Spleen (tissue), 7 donors: ENCODE measurements at regions not wholly inside any gene's neighbourhood (a gene's known extent, or its start where the extent isn't known, plus 50 kb on each side); places are given as distances from the start of the nearest gene placed in this dataset.

Source experiments
- CTCF ChIP-seq, 11 experiments: fragments of 200-600 bp in 7 of 11; fragments of 450-650 bp in 4 of 11; sonication (generic) in 4 of 11; IDR thresholded peaks in 8 of 11; conservative IDR thresholded peaks in 3 of 11; 1 replicate in 7 of 11; 2 replicates in 4 of 11; pipeline versions ENCODE4 v1.4.0 to v1.8.0; 2016 to 2021; ENCODE audit warnings: antibody characterized with exemption in 11 of 11, inconsistent platforms in 4 of 11, mild to moderate bottlenecking in 1 of 11
- POLR2A ChIP-seq, 3 donors: fragments of 450-650 bp; IDR thresholded peaks; one replicate each; pipeline ENCODE4 v1.5.1; 2017; ENCODE audit warnings: antibody characterized with exemption in 3 of 3, mild to moderate bottlenecking in 1 of 3
- donor health status: DM: no; HTN: no; CAD: no; lungs with moderate emphysema.
- donor health status: DM: no; HTN: no; CAD: no.
- donor health status: DM: no; HTN: no; CAD: no.

DNA sequence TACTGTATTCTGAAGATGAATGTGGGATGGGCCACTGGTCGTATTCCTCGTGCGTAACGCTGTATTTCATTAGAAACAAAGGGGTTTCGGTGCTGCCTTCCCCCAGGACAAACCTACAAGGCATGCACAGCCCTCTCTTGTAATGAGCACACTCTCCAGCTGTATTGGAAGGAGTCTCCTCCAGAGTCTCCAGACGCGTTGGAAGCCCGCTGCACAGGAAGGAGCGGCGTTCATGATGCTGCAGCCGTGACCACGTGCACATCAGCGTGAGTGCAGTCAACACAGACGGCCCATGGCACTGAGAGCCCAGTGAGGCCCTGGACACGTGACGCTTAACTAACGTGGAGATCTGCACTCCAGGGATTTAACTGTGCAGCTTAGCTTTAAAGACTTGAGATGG lies 209.0 kb upstream of the IRX1 start:
- TF ChIP-seq CTCF (IDR thresholded peaks at IDR 0.05 in 8 of 11, conservative IDR thresholded peaks at IDR 0.05 in 3 of 11) (no peak), POLR2A (IDR thresholded peaks at IDR 0.05) (no peak)
